Liver (tissue), 8 donors: ENCODE measurements at regions not wholly inside any gene's neighbourhood (a gene's known extent, or its start where the extent isn't known, plus 50 kb on each side); places are given as distances from the start of the nearest gene placed in this dataset.

Source experiments
- DNase-seq: peaks from one replicate; pipeline ENCODE4 v3.0.0-alpha.2; 2017; ENCODE audit warnings: low spot score
- H3K27ac ChIP-seq, 2 donors: one replicate each; pipeline ENCODE4 v1.7.0; 2013; ENCODE audit warnings: inconsistent platforms in 2 of 2, low read length in 2 of 2, control low read depth in 1 of 2, low read depth in 1 of 2, mild to moderate bottlenecking in 1 of 2
- H3K27me3 ChIP-seq, 4 donors: one replicate each; pipeline versions ENCODE4 v1.6.1 to v1.7.0; 2013; ENCODE audit warnings: low read length in 3 of 4, inconsistent platforms in 1 of 4, mild to moderate bottlenecking in 1 of 4, moderate library complexity in 1 of 4; ENCODE audit not compliant: control insufficient read depth in 4 of 4, insufficient read depth in 4 of 4
- H3K36me3 ChIP-seq, 4 donors: one replicate each; pipeline versions ENCODE4 v1.6.1 to v1.7.0; 2013; ENCODE audit warnings: low read length in 3 of 4, mild to moderate bottlenecking in 3 of 4, low read depth in 1 of 4, moderate library complexity in 1 of 4; ENCODE audit not compliant: control insufficient read depth in 4 of 4, insufficient read depth in 3 of 4
- H3K4me1 ChIP-seq, 4 donors: one replicate each; pipeline versions ENCODE4 v1.6.1 to v1.7.0; 2013; ENCODE audit warnings: low read length in 3 of 4, mild to moderate bottlenecking in 3 of 4, moderate library complexity in 1 of 4; ENCODE audit not compliant: control insufficient read depth in 4 of 4, insufficient read depth in 4 of 4
- H3K4me3 ChIP-seq, 3 donors: one replicate each; pipeline versions ENCODE4 v1.6.1 to v1.7.0; 2013; ENCODE audit warnings: low read length in 3 of 3, control low read depth in 1 of 3, low read depth in 1 of 3, mild to moderate bottlenecking in 1 of 3
- H3K9ac ChIP-seq, 2 donors: one replicate each; pipeline ENCODE4 v1.7.0; 2013; ENCODE audit warnings: low read length in 2 of 2, mild to moderate bottlenecking in 2 of 2, moderate library complexity in 2 of 2, control low read depth in 1 of 2, low read depth in 1 of 2
- H3K9me3 ChIP-seq, 4 donors: one replicate each; pipeline versions ENCODE4 v1.6.1 to v1.7.0; 2013; ENCODE audit warnings: low read length in 3 of 4; ENCODE audit not compliant: control insufficient read depth in 4 of 4
- ATF3 ChIP-seq: IDR thresholded peaks from 2 replicates; pipeline ENCODE4 v1.6.1; 2016; ENCODE audit warnings: antibody characterized with exemption
- CTCF ChIP-seq: fragments of 150-350 bp; IDR thresholded peaks from 2 replicates; pipeline ENCODE4 v1.5.1; 2017; ENCODE audit warnings: improper control_type of control experiment, low read depth, low read length; ENCODE audit not compliant: missing input control
- EGR1 ChIP-seq, 2 donors: IDR thresholded peaks; 2 replicates each; pipeline ENCODE4 v1.6.1; 2016 to 2018; ENCODE audit warnings: antibody characterized with exemption in 2 of 2, low read depth in 2 of 2
- FOXA1 ChIP-seq: IDR thresholded peaks from 2 replicates; pipeline ENCODE4 v1.6.1; 2016; ENCODE audit warnings: antibody characterized with exemption
- FOXA2 ChIP-seq: IDR thresholded peaks from 2 replicates; pipeline ENCODE4 v1.6.1; 2016; ENCODE audit warnings: antibody characterized with exemption
- GABPA ChIP-seq, 2 donors: IDR thresholded peaks in 1 of 2; conservative IDR thresholded peaks in 1 of 2; 2 replicates each; pipeline ENCODE4 v1.6.1; 2016; ENCODE audit warnings: antibody characterized with exemption in 2 of 2, mild to moderate bottlenecking in 1 of 2, moderate library complexity in 1 of 2
- HNF4A ChIP-seq, 2 donors: conservative IDR thresholded peaks; 2 replicates each; pipeline ENCODE4 v1.6.1; 2016; ENCODE audit warnings: antibody characterized with exemption in 2 of 2, mild to moderate bottlenecking in 2 of 2
- HNF4G ChIP-seq: IDR thresholded peaks from 2 replicates; pipeline ENCODE4 v1.6.1; 2016; ENCODE audit warnings: antibody characterized with exemption
- JUND ChIP-seq, 2 donors: IDR thresholded peaks; 2 replicates each; pipeline ENCODE4 v1.6.1; 2016; ENCODE audit warnings: antibody characterized with exemption in 2 of 2
- NR2F2 ChIP-seq: IDR thresholded peaks from 2 replicates; pipeline ENCODE4 v1.6.1; 2016; ENCODE audit warnings: antibody characterized with exemption
- RAD21 ChIP-seq, 2 donors: IDR thresholded peaks; 2 replicates each; pipeline ENCODE4 v1.6.1; 2016; ENCODE audit warnings: antibody characterized with exemption in 2 of 2, mild to moderate bottlenecking in 2 of 2
- REST ChIP-seq: IDR thresholded peaks from 2 replicates; pipeline ENCODE4 v1.6.1; 2016; ENCODE audit warnings: antibody characterized with exemption, mild to moderate bottlenecking
- RXRA ChIP-seq, 2 donors: IDR thresholded peaks; 2 replicates each; pipeline ENCODE4 v1.6.1; 2017 to 2018; ENCODE audit warnings: antibody characterized with exemption in 2 of 2, mild to moderate bottlenecking in 1 of 2
- SP1 ChIP-seq: IDR thresholded peaks from 2 replicates; pipeline ENCODE4 v1.6.1; 2018; ENCODE audit warnings: antibody characterized with exemption, mild to moderate bottlenecking
- TAF1 ChIP-seq: conservative IDR thresholded peaks from 2 replicates; pipeline ENCODE4 v1.6.1; 2016; ENCODE audit warnings: antibody characterized with exemption, mild to moderate bottlenecking
- YY1 ChIP-seq: IDR thresholded peaks from 2 replicates; pipeline ENCODE4 v1.6.1; 2016; ENCODE audit warnings: antibody characterized with exemption, mild to moderate bottlenecking
- WGBS: extraction: QIAGEN DNeasy Blood & Tissue Kit; methylation state at CpG from one replicate; pipeline ENCODE4 v1.1.7; 2013; 5-methylcytosine and 5-hydroxymethylcytosine counted together
- TF ChIP-seq, protein P1 (sequence below): IDR thresholded peaks from 2 replicates; pipeline ENCODE4 v1.6.1; 2016; ENCODE audit warnings: antibody characterized with exemption
- TF ChIP-seq, protein P2 (sequence below): IDR thresholded peaks from 2 replicates; pipeline ENCODE4 v1.6.1; 2016; ENCODE audit warnings: antibody characterized with exemption
- donor health status: healthy.
- donor health status: healthy.
- donor health status: healthy.
- donor health status: healthy.
- donor health status: healthy.

- Histone ChIP-seq H3K9me3 (peaks cover 0 to 5% (median 0%) of the 10 kb centered on the region in 4 donors), H3K27ac (no peak overlapping the region), H3K4me3 (no peak overlapping the region), H3K4me1 (peaks cover 0 to 5% (median 2%) of the 10 kb centered on the region in 4 donors), H3K36me3 (no peaks in the 10 kb centered on the region), H3K27me3 (no peaks in the 10 kb centered on the region), H3K9ac (no peak overlapping the region)
- no peak for DNase-seq
- TF ChIP-seq TAF1 = no peak
- no peak for TF ChIP-seq JUND (IDR thresholded peaks at IDR 0.05)
- TF ChIP-seq FOXA2 = no peak
- TF ChIP-seq HNF4A (conservative IDR thresholded peaks at IDR 0.05) = peak; percentile 16 to 61
- TF ChIP-seq CTCF = no peak
- no peak for TF ChIP-seq REST
- no peak for TF ChIP-seq SP1
- TF ChIP-seq RXRA (IDR thresholded peaks at IDR 0.05) = peak; percentile 39 to 72
- TF ChIP-seq, protein P1, sequence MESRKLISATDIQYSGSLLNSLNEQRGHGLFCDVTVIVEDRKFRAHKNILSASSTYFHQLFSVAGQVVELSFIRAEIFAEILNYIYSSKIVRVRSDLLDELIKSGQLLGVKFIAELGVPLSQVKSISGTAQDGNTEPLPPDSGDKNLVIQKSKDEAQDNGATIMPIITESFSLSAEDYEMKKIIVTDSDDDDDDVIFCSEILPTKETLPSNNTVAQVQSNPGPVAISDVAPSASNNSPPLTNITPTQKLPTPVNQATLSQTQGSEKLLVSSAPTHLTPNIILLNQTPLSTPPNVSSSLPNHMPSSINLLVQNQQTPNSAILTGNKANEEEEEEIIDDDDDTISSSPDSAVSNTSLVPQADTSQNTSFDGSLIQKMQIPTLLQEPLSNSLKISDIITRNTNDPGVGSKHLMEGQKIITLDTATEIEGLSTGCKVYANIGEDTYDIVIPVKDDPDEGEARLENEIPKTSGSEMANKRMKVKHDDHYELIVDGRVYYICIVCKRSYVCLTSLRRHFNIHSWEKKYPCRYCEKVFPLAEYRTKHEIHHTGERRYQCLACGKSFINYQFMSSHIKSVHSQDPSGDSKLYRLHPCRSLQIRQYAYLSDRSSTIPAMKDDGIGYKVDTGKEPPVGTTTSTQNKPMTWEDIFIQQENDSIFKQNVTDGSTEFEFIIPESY = no peak
- TF ChIP-seq, protein P2, sequence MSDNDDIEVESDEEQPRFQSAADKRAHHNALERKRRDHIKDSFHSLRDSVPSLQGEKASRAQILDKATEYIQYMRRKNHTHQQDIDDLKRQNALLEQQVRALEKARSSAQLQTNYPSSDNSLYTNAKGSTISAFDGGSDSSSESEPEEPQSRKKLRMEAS = no peak
- TF ChIP-seq HNF4G = no peak
- TF ChIP-seq RAD21 (IDR thresholded peaks at IDR 0.05) = peak in 1 of 2 donors; percentile 4
- peak; percentile 83 for TF ChIP-seq NR2F2
- TF ChIP-seq GABPA (IDR thresholded peaks at IDR 0.05 in 1 of 2, conservative IDR thresholded peaks at IDR 0.05 in 1 of 2) = no peak
- TF ChIP-seq ATF3 = no peak
- TF ChIP-seq YY1 = no peak
- no peak for TF ChIP-seq FOXA1
- no peak for TF ChIP-seq EGR1 (IDR thresholded peaks at IDR 0.05; ENCODE audit: low read depth in 2 of 2)
- 59% methylated on average over 8 of the region's 8 CpGs for WGBS
These were observed 267.4 kb upstream of the ACVR2A start for GRCh38 chr2:147577323-147577997.
